Sciatic nerve (tissue), 2 donors: ENCODE measurements at regions not wholly inside any gene's neighbourhood (a gene's known extent, or its start where the extent isn't known, plus 50 kb on each side); places are given as distances from the start of the nearest gene placed in this dataset.
"Not testable (repeated sequence)": the region's sequence is repeated elsewhere in the genome, so short reads cannot be mapped to it uniquely, and the experiment has no call there.

ENCODE experiments used
- ATAC-seq: fragments of 200-7000 bp; cut with Tn5 transposase; one replicate; pipeline ENCODE4 v1.9.1; 2020; ENCODE audit warnings: mild to moderate bottlenecking, moderate library complexity
- DNase-seq: peaks from one replicate; pipeline ENCODE4 v3.0.0-alpha.2; 2020; ENCODE audit warnings: low spot score
- intact Hi-C: fragments of 100-400 bp; cut with DNase I; formaldehyde crosslinking; loops from one replicate; pipeline ENCODE4 v1.14.2; 2022
- donor health status: DM: no; HTN: no; CAD: no.
- donor health status: DM: no; HTN: no; CAD: no.

DNA sequence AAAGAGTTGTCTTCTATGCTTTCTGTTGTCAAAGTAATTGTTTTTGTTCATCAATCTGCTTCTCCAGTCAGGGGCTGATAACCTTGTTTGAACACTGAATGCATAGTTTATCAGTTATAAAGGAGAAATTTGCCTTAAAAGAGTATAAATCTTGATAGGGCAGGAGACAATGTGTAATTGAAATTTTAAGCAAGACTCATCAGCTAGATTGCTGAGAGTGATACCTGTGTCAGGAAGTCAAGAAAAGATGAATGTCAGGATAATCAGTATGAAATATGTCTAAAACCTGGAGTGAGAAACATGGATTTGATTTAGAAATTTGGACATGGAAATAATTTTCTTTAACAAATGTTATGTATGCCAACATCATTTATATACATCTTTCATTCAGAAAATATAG lies 1258.1 kb downstream of the EFNA5 start:
- DNase-seq (no peak), ATAC-seq (no peak)
- intact Hi-C loops: no loop called here

- intact Hi-C loops: no loop called here
- DNase-seq (no peak), ATAC-seq (no peak)
Measured at GRCh38 chr5:106408570-106408969, 1262.2 kb downstream of the EFNA5 start.

- no peak for DNase-seq
- intact Hi-C loops: no loop called here
- ATAC-seq: no peak
Measured at GRCh38 chr5:106408141-106408540, 1262.6 kb downstream of the EFNA5 start.

DNA sequence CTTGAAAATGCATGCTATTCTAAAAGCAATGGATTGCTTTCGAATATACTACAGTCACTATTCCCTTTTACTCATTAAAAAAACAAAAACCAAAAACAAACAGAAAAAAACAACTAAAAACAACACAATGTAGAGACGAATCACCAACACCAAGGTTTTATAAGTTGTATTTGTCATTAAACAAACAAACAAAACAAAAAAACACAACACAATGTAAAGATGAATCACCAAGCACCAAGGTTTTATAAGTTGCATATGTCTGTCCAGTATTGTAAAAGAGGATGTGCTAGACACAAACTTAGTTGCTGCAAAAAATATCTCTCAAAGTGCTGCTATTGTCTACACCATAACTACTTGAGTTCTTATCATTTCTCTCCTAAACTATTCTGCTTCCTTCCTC lies 1269.2 kb downstream of the EFNA5 start:
- DNase-seq (no peak), ATAC-seq (no peak)
- intact Hi-C loops: no loop called here

- no peak for ATAC-seq
- DNase-seq: no peak
- intact Hi-C loops: no loop called here
Measured at GRCh38 chr5:106399391-106399790, 1271.3 kb downstream of the EFNA5 start.

DNA sequence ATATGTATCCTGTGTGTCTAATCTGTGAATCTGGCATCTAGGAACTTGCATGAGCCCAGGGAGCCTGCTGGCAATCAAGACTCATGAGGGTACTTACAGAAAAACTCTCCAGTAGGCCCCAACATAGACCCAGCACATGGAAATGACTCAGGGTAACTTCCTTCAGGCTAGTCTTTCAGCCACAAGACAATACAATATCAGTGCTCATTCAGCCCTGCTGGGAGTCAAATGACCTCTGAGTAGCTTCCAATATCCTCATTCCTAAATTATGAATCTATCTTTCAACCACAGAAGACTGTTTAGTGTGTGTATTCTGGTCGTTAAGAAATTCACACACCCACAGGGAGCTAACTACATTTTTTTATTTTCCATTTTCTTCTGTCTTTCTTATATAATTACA lies 1273.0 kb downstream of the EFNA5 start:
- ATAC-seq: peak; percentile 72
- intact Hi-C loops: no loop called here
- DNase-seq: no peak

DNA sequence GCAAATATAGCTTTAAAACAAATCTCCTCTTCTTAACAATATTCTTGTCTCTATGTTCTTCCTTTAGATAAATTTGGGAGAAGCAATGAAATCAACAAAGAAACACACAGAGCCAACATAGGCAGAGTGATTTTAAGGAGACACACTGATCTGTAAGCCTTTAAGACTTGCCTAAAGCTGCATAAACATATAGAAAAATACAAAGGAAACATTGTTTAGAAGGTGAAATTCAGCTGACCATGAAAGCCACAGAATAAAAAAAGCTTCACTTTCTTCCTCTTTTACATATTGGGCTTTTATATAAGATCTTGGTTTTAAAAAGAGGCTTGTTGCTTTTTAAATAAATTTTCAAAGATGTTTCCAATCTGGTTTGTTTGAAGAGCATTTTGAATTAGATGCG lies 1277.5 kb downstream of the EFNA5 start:
- intact Hi-C loops: no loop called here
- DNase-seq (no peak), ATAC-seq (no peak)

- DNase-seq (no peak), ATAC-seq (no peak)
- intact Hi-C loops: no loop called here
Measured at GRCh38 chr5:106392766-106393165, 1278.0 kb downstream of the EFNA5 start.

- intact Hi-C loops, ATAC-seq, DNase-seq: not testable (repeated sequence)
Measured at GRCh38 chr5:106387767-106388166, 1283.0 kb downstream of the EFNA5 start.

- ATAC-seq (no peak), DNase-seq (no peak)
- intact Hi-C loops: no loop called here
Measured at GRCh38 chr5:106386287-106386686, 1284.5 kb downstream of the EFNA5 start.

- intact Hi-C loops: no loop called here
- ATAC-seq (no peak), DNase-seq (no peak)
Measured at GRCh38 chr5:106380736-106381135, 1290.0 kb downstream of the EFNA5 start.

DNA sequence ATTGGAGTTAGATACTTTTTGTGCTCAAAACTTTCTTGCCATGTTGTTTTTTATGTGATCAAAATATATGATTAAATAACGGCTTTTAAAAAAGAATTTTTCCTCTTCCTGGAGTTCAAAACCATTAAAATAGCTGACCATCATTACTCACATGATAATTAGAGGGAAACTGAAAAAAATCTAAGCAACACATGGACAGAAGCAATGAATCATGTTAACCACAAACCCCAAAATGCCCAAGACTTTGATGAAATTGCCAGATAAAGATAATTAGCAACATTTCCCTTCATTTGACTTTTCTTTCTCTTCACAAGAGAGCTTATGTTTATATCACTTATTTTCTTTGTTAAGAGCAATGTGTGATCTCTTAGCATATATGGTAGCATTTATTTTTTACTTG lies 1294.2 kb downstream of the EFNA5 start:
- ATAC-seq (no peak), DNase-seq (no peak)
- intact Hi-C loops: no loop called here

GRCh38 chr5:106374956-106375355 lies 1295.8 kb downstream of the EFNA5 start:
- ATAC-seq: no peak
- DNase-seq: no peak
- intact Hi-C loops: no loop called here

DNA sequence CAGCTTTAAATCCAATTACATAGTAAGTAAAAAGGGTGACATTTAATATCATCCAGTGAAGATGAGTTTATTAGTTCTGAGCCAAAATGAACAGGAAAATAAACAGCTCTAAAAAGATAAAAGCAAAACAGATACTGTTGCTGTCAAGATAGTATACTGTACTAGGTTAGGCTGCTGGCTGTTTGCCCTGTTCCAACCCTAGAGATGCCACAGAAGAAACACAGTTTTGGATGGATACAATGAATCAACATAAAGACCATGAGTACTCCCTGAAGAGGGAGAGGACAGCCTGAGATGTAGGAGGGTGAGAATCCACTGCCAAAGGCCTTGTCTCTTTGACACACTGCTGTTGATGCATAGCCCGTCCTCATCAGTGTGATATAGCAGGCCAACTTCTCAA lies 1302.7 kb downstream of the EFNA5 start:
- intact Hi-C loops: no loop called here
- ATAC-seq (no peak), DNase-seq (no peak)

- ATAC-seq (no peak), DNase-seq (no peak)
- intact Hi-C loops: no loop called here
Measured at GRCh38 chr5:106367281-106367680, 1303.5 kb downstream of the EFNA5 start.

GRCh38 chr5:106363578-106363977 lies 1307.2 kb downstream of the EFNA5 start:
- intact Hi-C loops: no loop called here
- ATAC-seq (no peak), DNase-seq (no peak)

DNA sequence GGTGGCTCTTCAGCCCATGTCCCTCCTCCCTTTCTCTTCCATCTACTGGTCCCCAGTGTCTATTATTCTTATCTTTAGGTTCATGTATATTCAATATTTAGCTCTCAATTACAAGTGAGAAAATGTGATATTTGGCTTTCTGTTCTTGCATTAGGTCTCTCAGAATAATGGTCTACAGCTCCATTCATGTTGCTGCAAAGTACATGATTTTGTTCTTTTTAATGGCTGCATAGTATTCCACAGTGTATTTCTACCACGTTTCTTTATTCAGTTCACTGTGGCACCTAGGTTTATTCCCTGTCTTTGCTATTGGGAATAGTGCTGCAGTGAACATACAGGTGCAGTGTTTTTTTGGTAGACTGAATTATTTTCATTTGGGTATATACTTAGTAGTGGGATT lies 1308.8 kb downstream of the EFNA5 start:
- ATAC-seq (no peak), DNase-seq (no peak)
- intact Hi-C loops: no loop called here

DNA sequence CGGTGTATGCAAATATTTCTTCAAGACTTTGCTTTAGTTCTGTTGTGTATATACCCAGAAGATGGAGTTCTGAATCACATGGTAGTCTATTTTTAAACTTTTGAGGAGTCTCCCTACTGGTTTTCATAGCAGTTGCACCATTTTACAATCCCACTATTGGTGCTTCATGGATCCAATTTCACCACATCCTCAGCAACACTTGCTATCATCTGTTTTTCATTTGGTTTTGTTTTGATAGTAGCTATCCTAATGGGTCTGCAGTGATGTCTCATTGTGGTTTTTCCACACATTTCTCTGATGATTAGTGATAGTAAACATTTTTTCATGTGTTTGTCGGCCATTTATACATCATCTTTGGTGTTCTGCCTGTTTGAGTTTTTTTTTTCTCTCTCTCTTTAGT lies 1339.3 kb downstream of the EFNA5 start:
- no peak for ATAC-seq
- intact Hi-C loops: no loop called here
- DNase-seq: no peak

DNA sequence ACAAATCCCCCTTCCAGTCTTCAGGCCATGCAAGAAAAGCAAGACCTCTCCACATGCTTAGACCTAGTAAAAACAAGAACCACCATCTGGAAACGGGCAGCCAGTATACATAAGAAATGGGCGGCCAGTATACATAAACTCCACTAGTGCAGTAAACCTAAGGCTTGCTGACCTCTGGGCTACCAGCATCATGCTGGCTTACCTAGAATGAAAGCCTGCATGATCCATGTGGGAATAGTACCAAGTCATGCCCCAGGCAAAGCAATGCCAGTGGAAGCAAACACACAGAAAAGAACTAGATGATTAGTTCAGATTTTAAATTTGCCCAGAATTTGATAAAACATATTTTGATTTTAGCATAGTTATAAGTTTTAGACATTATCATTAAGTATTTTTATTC lies 1346.4 kb downstream of the EFNA5 start:
- ATAC-seq (no peak), DNase-seq (no peak)
- intact Hi-C loops: no loop called here

DNA sequence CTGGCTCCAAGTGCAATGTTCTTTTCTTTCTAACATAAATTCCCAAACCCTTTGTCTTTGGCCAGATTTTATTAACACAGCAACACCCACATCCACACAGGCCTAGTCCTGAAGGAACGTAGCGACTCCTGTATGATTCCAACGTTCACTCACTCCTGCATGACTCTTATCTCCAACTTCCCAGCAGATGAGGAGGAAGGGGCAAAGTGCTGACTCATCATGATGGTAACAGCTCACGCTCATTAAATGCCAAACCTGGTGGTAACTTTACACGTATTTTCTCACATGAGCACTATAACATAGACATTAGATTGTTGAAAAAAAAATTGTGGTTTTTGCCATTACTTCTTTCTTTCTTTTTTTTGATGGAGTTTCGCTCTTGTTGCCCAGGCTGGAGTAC lies 1349.5 kb downstream of the EFNA5 start:
- ATAC-seq (no peak), DNase-seq (no peak)
- intact Hi-C loops: no loop called here

DNA sequence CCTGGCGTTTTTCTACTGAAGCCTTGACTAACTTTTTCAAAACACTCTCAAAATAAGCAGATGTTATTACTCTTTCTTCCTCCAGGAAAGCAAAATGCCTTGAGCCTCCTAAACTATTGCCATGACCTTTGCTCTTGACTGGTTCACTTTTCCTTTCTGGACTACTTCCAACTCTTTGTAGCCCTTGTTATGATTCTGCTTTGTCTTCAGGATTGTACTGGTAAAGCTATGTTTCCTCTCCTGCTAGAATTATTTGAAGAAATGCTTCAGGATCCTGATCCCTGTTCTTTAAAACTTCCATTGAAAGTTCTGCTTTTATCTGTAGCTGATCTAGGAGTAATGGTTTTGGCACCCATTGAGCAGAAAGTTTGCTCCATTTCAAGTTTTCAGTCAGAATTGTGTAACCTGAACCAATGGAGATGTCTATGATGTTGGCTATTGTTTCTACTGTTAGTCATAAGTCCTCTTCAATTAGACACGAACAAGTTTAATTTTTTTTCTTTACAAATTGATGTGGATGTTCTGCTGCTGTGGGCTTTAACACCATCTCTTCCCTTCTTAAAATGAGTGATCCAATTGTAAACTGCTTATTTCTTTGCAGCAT lies 1356.4 kb downstream of the EFNA5 start:
- intact Hi-C loops: no loop called here
- DNase-seq (no peak), ATAC-seq (peak; percentile 48)

DNA sequence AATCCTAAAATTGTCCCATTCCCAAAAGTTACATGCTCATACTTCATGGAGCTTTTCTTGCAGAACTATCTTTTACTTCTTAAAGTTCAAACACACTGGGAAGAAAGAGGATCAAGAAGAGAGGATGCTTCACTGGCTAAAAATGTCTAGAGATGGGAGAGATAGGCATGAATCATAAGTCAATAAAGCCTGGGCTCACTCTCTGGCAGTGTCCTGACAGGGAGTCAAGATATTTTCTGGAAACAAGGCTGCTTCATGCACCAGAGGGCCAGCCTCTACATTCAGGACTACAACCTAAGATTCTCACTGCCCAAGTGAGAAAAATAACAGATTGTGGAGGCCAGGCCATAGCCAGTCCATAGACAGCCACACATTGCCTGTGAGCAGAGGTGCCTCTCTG lies 1358.4 kb downstream of the EFNA5 start:
- ATAC-seq (no peak), DNase-seq (no peak)
- intact Hi-C loops: no loop called here
